RKO (cell line): ENCODE measurements at regions not wholly inside any gene's neighbourhood (a gene's known extent, or its start where the extent isn't known, plus 50 kb on each side); places are given as distances from the start of the nearest gene placed in this dataset.
"Not testable (repeated sequence)": the region's sequence is repeated elsewhere in the genome, so short reads cannot be mapped to it uniquely, and the experiment has no call there.

Experiments
- DNase-seq: peaks from one replicate; pipeline ENCODE4 v3.0.0-alpha.2; 2016; ENCODE audit warnings: low spot score

DNA sequence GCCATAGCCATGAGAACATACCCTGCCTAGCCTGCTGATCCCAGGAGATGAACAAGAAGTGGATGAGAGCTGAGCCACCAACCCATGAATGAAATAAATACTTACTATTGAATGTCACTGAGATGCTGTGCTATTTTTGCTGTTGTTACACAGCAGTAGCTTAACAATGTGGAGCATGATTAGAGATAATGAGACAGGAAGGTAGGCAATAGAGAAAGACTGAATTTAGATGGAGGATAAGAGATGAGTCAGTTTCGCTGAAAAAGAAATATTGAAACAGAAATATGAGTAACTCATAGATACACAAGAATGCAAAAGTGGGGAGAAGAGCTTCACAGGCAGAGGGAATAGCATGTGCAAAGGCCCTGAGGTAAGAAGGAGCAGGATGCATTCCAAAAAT, 94.9 kb upstream of the TOP1 start:
- DNase-seq: no peak

DNA sequence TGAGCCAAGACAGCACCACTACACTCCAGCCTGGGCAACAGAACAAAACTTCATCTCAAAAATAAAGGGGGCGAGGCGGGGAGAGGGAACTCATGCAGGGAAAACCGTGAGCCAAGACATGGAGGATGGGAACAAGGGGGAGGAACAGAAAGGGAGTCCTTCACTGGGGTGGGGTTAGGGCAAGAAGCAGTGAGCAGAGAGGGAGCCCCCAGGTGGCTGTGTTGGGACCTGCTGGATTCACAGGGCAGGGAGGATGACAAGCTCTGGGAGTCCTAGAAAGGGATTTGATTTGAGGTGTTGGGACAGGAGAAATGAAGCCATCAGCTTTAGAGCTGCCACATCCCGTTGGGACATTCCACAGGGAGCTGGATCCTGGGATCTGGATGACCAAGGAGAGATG, 90.6 kb upstream of the TOP1 start:
- no peak for DNase-seq

DNA sequence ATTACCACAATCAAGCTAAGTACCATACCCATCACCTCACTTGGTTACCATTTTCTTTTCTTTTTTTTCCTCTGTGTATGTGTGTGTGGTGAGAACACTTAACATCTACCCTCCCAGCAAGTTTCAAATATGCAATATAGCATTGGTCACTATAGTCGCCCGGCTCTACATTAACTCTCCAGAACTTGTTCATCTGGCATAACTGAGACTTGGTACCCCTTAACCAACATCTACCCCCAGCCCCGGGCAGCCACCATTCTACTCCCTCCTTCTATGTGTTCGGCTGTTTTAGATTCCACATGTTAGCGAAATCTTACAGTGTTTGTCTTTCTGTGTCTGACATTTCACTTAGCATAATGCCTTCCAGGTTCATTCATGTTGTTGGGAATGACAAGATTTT, 89.0 kb upstream of the TOP1 start:
- DNase-seq: no peak

GRCh38 chr20:40941133-40941610, 87.5 kb upstream of the TOP1 start:
- DNase-seq: no peak

GRCh38 chr20:40942006-40942405, 86.6 kb upstream of the TOP1 start:
- DNase-seq: no peak

GRCh38 chr20:40942775-40943174, 85.8 kb upstream of the TOP1 start:
- DNase-seq: peak; percentile 38

GRCh38 chr20:40943591-40943990, 85.0 kb upstream of the TOP1 start:
- DNase-seq: no peak

DNA sequence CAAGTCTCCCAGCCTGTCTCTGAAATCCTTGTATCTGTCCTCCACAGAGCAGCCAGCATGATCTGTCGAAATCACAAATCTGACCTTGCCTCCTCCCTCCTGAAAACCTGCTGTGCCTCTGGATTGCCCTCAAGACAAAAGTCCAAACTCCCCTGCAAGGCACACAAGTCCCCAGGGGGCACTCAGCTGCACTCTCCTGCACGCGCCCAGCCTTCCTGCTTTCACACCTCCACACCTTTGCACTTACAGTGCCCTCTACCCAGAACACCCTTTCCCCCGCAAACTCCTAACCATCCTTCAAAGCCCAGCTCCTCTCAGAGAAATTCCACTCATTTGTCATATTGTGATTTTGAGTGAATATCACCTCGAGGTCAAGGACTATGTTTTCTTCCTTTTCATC, 83.4 kb upstream of the TOP1 start:
- no peak for DNase-seq

- peak; percentile 47 for DNase-seq
Observed at GRCh38 chr20:40945754-40946450, 82.7 kb upstream of the TOP1 start.

GRCh38 chr20:40946451-40946850, 82.2 kb upstream of the TOP1 start:
- DNase-seq: no peak

- peak; percentile 42 for DNase-seq
Observed at GRCh38 chr20:40948465-40949267, 80.0 kb upstream of the TOP1 start.

- no peak for DNase-seq
Observed at GRCh38 chr20:40949346-40949745, 79.3 kb upstream of the TOP1 start.

DNA sequence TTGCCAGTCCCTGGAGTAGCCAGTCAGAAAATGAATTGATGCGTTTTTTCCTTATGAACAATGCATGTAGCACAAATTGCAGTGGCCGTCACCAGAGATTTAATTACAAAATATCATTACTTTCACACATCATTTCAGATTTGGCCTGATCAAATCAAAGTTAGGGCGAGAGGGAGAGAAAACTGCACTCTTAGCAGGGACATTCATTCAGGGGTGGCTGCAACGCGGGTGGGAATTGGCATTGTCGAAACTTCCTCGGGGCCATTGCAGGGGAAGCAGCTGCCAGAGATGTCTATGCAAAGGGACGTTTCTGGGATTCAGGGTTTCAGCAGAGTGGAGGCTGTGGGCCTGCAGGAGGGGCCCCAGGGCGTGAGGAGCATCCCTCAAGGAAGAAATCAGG, 76.5 kb upstream of the TOP1 start:
- no peak for DNase-seq

GRCh38 chr20:40953416-40953815, 75.2 kb upstream of the TOP1 start:
- no peak for DNase-seq

GRCh38 chr20:40953856-40954255, 74.8 kb upstream of the TOP1 start:
- peak; percentile 22 for DNase-seq

DNA sequence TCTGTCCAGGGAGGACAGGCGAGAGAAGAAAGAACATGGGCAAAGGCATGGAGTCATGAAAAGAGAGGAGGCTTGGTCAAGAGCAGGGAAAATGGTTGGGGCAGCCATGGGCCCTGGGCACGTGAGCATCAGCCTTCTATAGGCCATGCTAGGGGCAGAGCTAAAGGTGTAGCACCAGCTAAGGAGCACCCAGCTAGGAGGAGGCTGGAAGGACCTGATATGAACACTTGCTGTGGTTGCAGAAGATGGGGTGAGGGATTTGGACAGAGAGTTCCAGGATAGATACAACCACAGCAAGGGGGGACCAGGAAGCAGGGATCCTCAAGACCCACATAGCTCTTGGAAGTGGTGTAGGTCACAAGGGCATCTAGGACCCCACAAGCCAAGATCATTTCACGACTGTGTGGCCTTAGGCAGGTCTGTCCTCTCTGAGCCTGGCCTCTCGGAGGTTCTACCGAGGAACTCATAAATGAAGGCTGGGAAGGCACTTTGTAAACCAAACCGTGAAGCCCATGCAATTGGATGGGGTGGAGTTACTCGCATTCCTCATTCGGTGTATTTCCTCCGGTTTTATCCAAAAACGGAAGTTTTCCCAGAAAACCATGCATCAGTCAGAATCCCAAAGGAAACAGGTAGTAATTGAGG, 74.0 kb upstream of the TOP1 start:
- no peak for DNase-seq

DNA sequence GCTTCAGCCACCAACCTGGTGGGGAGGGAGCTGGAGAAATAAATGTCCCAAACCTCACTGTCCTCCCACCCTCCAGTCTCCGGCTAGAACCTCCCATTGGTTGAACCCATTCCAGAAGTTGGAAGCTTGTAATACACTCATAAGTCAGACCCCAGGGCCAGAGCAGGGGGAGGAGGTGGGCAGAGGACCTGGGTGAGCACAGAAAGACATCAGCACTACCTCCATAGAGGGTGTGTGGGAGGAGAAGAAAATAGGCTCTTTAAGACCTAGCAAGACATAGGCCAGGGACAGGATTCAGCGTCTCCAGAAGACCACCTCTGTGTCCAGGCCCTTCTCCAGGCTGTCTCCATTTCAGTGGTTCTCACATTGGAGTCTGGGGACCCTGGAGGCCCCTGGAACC, 73.3 kb upstream of the TOP1 start:
- no peak for DNase-seq

GRCh38 chr20:40955826-40956225, 72.8 kb upstream of the TOP1 start:
- not testable (repeated sequence) for DNase-seq

DNA sequence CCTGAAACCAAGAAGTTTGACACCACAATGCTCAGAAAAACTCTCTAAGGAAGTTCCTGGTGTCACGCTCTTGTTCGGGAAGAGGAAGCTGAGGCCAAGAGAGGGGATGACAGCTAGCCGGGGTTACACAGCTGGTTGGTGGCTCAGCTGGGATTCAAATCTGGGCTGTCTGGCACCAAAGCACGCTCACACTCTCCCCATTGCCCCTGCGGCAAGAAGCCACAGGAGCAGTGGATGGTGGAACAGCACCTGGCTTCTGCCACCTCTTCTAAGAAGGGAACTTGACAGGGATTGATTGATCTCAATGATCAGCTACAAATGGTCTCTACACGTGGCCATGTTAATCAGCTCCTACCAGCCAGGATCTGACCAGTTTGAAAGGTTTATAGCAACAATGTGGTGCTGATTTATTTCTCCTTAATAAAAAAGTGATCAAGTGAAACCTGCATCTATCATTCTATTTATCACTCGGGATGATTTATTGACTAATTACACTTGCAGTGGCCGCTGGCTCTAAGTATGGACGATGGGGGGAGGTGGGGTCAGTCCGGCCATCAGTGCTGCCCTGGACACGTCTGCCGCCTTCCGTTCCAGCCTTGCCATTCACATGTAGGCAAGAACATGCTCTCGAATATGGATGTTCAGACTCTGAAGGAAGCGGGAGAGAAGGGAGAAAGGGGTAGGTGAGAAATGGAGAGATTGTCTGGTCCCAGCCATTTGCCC, 71.9 kb upstream of the TOP1 start:
- DNase-seq: no peak

- no peak for DNase-seq
Observed at GRCh38 chr20:40957265-40957760, 71.3 kb upstream of the TOP1 start.

DNA sequence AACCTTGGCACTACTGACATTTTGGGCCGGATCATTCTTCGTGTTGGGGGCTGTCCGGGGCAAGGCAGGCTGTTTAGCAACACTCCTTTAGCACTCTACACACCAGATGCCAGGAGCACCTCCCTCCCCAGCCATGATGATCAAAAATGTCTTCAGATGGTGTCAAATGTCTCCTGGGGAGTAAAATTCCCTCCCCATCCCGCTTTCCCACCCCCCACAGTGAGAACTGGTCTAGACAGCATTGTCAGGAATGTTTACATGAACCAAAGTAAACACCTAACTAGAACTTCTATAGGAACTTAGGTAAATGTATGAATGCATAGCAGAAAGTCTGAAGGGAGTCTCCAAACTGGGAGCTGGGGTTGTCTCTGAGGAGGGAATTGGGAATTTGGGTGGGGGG, 70.0 kb upstream of the TOP1 start:
- DNase-seq: no peak
